Activated naive CD4-positive, alpha-beta T cell treated with anti-CD3 and anti-CD28 coated beads, Interleukin-2, amount 50 U/mL, for 24 hours (primary cell): ENCODE measurements at regions not wholly inside any gene's neighbourhood (a gene's known extent, or its start where the extent isn't known, plus 50 kb on each side); places are given as distances from the start of the nearest gene placed in this dataset.

Experiments used
- H3K27ac Mint-ChIP-seq: one replicate; pipeline ENCODE4 v1.8.0; 2021; ENCODE audit warnings: mild to moderate bottlenecking, mixed read lengths
- H3K27me3 Mint-ChIP-seq: one replicate; pipeline ENCODE4 v1.8.0; 2021; ENCODE audit warnings: mixed read lengths
- H3K36me3 Mint-ChIP-seq: one replicate; pipeline ENCODE4 v1.8.0; 2021; ENCODE audit warnings: mixed read lengths
- H3K4me1 Mint-ChIP-seq: one replicate; pipeline ENCODE4 v1.8.0; 2021; ENCODE audit warnings: mixed read lengths
- H3K4me3 Mint-ChIP-seq: one replicate; pipeline ENCODE4 v1.8.0; 2021; ENCODE audit warnings: mild to moderate bottlenecking, mixed read lengths
- H3K9me3 Mint-ChIP-seq: one replicate; pipeline ENCODE4 v1.8.0; 2021; ENCODE audit warnings: mixed read lengths

- Mint-ChIP-seq H3K27me3 (peaks cover 9% of the 10 kb centered on the region), H3K27ac (no peak overlapping the region), H3K4me3 (no peak overlapping the region), H3K4me1 (no peaks in the 10 kb centered on the region), H3K9me3 (no peaks in the 10 kb centered on the region), H3K36me3 (no peaks in the 10 kb centered on the region)
Observed at GRCh38 chr16:86050591-86051367, 151.8 kb downstream of the IRF8 start.

GRCh38 chr16:86051368-86052114 is 152.6 kb downstream of the IRF8 start:
- Mint-ChIP-seq H3K4me3 (no peak overlapping the region), H3K27me3 (peaks cover 9% of the 10 kb centered on the region), H3K36me3 (no peaks in the 10 kb centered on the region), H3K4me1 (no peaks in the 10 kb centered on the region), H3K9me3 (no peaks in the 10 kb centered on the region), H3K27ac (no peak overlapping the region)

GRCh38 chr16:86052115-86052670 is 153.2 kb downstream of the IRF8 start:
- Mint-ChIP-seq H3K9me3 (no peaks in the 10 kb centered on the region), H3K27ac (no peak overlapping the region), H3K27me3 (peaks cover 9% of the 10 kb centered on the region), H3K4me1 (no peaks in the 10 kb centered on the region), H3K4me3 (no peak overlapping the region), H3K36me3 (no peaks in the 10 kb centered on the region)

GRCh38 chr16:86052926-86053325 is 154.0 kb downstream of the IRF8 start:
- Mint-ChIP-seq H3K4me1 (no peaks in the 10 kb centered on the region), H3K4me3 (no peak overlapping the region), H3K27ac (no peak overlapping the region), H3K36me3 (no peaks in the 10 kb centered on the region), H3K27me3 (peaks cover 8% of the 10 kb centered on the region), H3K9me3 (no peaks in the 10 kb centered on the region)

GRCh38 chr16:86059253-86060171 is 160.6 kb downstream of the IRF8 start:
- H3K9me3 Mint-ChIP-seq: no peaks in the 10 kb centered on the region
- no peak overlapping the region for H3K27ac Mint-ChIP-seq
- H3K4me1 Mint-ChIP-seq: no peaks in the 10 kb centered on the region
- no peaks in the 10 kb centered on the region for H3K27me3 Mint-ChIP-seq
- no peak overlapping the region for H3K4me3 Mint-ChIP-seq
- H3K36me3 Mint-ChIP-seq: no peaks in the 10 kb centered on the region

- no peaks in the 10 kb centered on the region for H3K36me3 Mint-ChIP-seq
- H3K4me3 Mint-ChIP-seq: no peak overlapping the region
- H3K27ac Mint-ChIP-seq: no peak overlapping the region
- no peaks in the 10 kb centered on the region for H3K9me3 Mint-ChIP-seq
- no peaks in the 10 kb centered on the region for H3K4me1 Mint-ChIP-seq
- no peaks in the 10 kb centered on the region for H3K27me3 Mint-ChIP-seq
Observed at GRCh38 chr16:86060381-86061317, 161.7 kb downstream of the IRF8 start.

GRCh38 chr16:86061318-86061695 is 162.3 kb downstream of the IRF8 start:
- H3K27ac Mint-ChIP-seq: peak overlapping the region; percentile 4
- H3K36me3 Mint-ChIP-seq: no peaks in the 10 kb centered on the region
- H3K4me1 Mint-ChIP-seq: no peaks in the 10 kb centered on the region
- no peak overlapping the region for H3K4me3 Mint-ChIP-seq
- H3K9me3 Mint-ChIP-seq: no peaks in the 10 kb centered on the region
- no peaks in the 10 kb centered on the region for H3K27me3 Mint-ChIP-seq

GRCh38 chr16:86061721-86062120 is 162.8 kb downstream of the IRF8 start:
- Mint-ChIP-seq H3K27me3 (no peaks in the 10 kb centered on the region), H3K9me3 (no peaks in the 10 kb centered on the region), H3K36me3 (no peaks in the 10 kb centered on the region), H3K4me3 (no peak overlapping the region), H3K27ac (no peak overlapping the region), H3K4me1 (no peaks in the 10 kb centered on the region)

- Mint-ChIP-seq H3K36me3 (no peaks in the 10 kb centered on the region), H3K27me3 (no peaks in the 10 kb centered on the region), H3K4me3 (no peak overlapping the region), H3K27ac (no peak overlapping the region), H3K9me3 (no peaks in the 10 kb centered on the region), H3K4me1 (no peaks in the 10 kb centered on the region)
Observed at GRCh38 chr16:86062271-86062965, 163.5 kb downstream of the IRF8 start.

- no peak overlapping the region for H3K4me3 Mint-ChIP-seq
- no peak overlapping the region for H3K27ac Mint-ChIP-seq
- peaks cover 4% of the 10 kb centered on the region for H3K27me3 Mint-ChIP-seq
- H3K36me3 Mint-ChIP-seq: no peaks in the 10 kb centered on the region
- no peaks in the 10 kb centered on the region for H3K9me3 Mint-ChIP-seq
- H3K4me1 Mint-ChIP-seq: no peaks in the 10 kb centered on the region
Observed at GRCh38 chr16:86063760-86064405, 164.9 kb downstream of the IRF8 start.

- Mint-ChIP-seq H3K4me1 (no peaks in the 10 kb centered on the region), H3K4me3 (no peak overlapping the region), H3K27me3 (peaks cover 4% of the 10 kb centered on the region), H3K27ac (no peak overlapping the region), H3K9me3 (no peaks in the 10 kb centered on the region), H3K36me3 (no peaks in the 10 kb centered on the region)
Observed at GRCh38 chr16:86064431-86065250, 165.7 kb downstream of the IRF8 start.

GRCh38 chr16:86065711-86066110 is 166.7 kb downstream of the IRF8 start:
- H3K36me3 Mint-ChIP-seq: no peaks in the 10 kb centered on the region
- no peak overlapping the region for H3K4me3 Mint-ChIP-seq
- peaks cover 4% of the 10 kb centered on the region for H3K27me3 Mint-ChIP-seq
- H3K27ac Mint-ChIP-seq: peak overlapping the region; percentile 15
- no peaks in the 10 kb centered on the region for H3K9me3 Mint-ChIP-seq
- no peaks in the 10 kb centered on the region for H3K4me1 Mint-ChIP-seq

GRCh38 chr16:86066811-86067210 is 167.8 kb downstream of the IRF8 start:
- Mint-ChIP-seq H3K4me3 (no peak overlapping the region), H3K27me3 (peaks cover 4% of the 10 kb centered on the region), H3K27ac (no peak overlapping the region), H3K36me3 (no peaks in the 10 kb centered on the region), H3K4me1 (no peaks in the 10 kb centered on the region), H3K9me3 (no peaks in the 10 kb centered on the region)
